GM12878 (cell line): ENCODE measurements at regions not wholly inside any gene's neighbourhood (a gene's known extent, or its start where the extent isn't known, plus 50 kb on each side); places are given as distances from the start of the nearest gene placed in this dataset.
A peak's percentile ranks its signal among the peaks of the same experiment; 100 is the strongest.

ENCODE experiments used
- ATAC-seq: fragments of 200-7000 bp; cut with Tn5 transposase; 3 replicates; pipeline ENCODE4 v1.9.1; 2020; ENCODE audit warnings: mild to moderate bottlenecking, moderate library complexity
- BruUV-seq: library from RNA; stranded (reverse); fragments of 400-500 nt; replicated peaks from 2 replicates; lab custom pipeline; 2021; lab: Mats Ljungman, UMichigan
- CTCF ChIA-PET: fragments of 300-600 bp; sonication (Branson Sonifier 250); formaldehyde crosslinking; extraction: SDS; loops from one replicate; lab custom pipeline; 2021; ENCODE audit warnings: inconsistent platforms; lab: Yijun Ruan, JAX
- POLR2A ChIA-PET: fragments of 350-600 bp; formaldehyde crosslinking; extraction: SDS; loops from one replicate; lab custom pipeline; 2021; ENCODE audit warnings: inconsistent platforms; lab: Charles Lee
- RAD21 ChIA-PET: fragments of 300-600 bp; sonication (Branson Sonifier 250); formaldehyde crosslinking; loops from one replicate; lab custom pipeline; 2023; ENCODE audit warnings: antibody characterized with exemption; ENCODE audit not compliant: unreplicated experiment; lab: Charles Lee
- SMC1A ChIA-PET: fragments of 300-600 bp; sonication (Branson Sonifier 250); formaldehyde crosslinking; loops from one replicate; lab custom pipeline; 2023; ENCODE audit not compliant: unreplicated experiment, uncharacterized antibody; lab: Charles Lee
- DNase-seq: peaks from one replicate; pipeline ENCODE4 v3.0.0-alpha.2; 2011; ENCODE audit warnings: low read depth, low spot score
- FAIRE-seq: peaks from 3 replicates; lab custom pipeline; 2011; peaks lifted over from hg19 to GRCh38; lab: Jason Lieb, UNC
- H2AFZ ChIP-seq: 2 replicates; pipeline ENCODE4 v1.6.0; 2011; ENCODE audit warnings: low read depth, low read length, control low read depth; ENCODE audit not compliant: control insufficient read depth
- H3K27ac ChIP-seq: 2 replicates; pipeline ENCODE4 v1.5.1; 2011; ENCODE audit warnings: control low read depth; ENCODE audit not compliant: control insufficient read depth, insufficient read depth
- H3K27me3 ChIP-seq, 2 experiments: replicated peaks in 1 of 2; 2 replicates each; pipeline versions ENCODE4 v1.6.0 to v1.6.1; 2011; ENCODE audit warnings: low read length in 1 of 2; ENCODE audit not compliant: control insufficient read depth in 2 of 2, insufficient read depth in 2 of 2
- H3K36me3 ChIP-seq, 2 experiments: 2 replicates each; pipeline ENCODE4 v1.5.1; 2011; ENCODE audit warnings: low read length in 1 of 2; ENCODE audit not compliant: control insufficient read depth in 2 of 2, insufficient read depth in 2 of 2
- H3K4me1 ChIP-seq: 2 replicates; pipeline ENCODE4 v1.6.1; 2011; ENCODE audit warnings: mild to moderate bottlenecking, low read length, moderate library complexity, mixed read lengths; ENCODE audit not compliant: control insufficient read depth, insufficient read depth
- H3K4me2 ChIP-seq: 2 replicates; pipeline ENCODE4 v1.6.0; 2011; ENCODE audit warnings: control low read depth; ENCODE audit not compliant: control insufficient read depth, insufficient read depth
- H3K4me3 ChIP-seq: fragments of 200-600 bp; sonication (generic); 2 replicates; pipeline ENCODE4 v1.5.1; 2016
- H3K79me2 ChIP-seq: 2 replicates; pipeline ENCODE4 v1.6.0; 2011; ENCODE audit warnings: low read length; ENCODE audit not compliant: control insufficient read depth, insufficient read depth
- H3K9ac ChIP-seq: 2 replicates; pipeline ENCODE4 v1.8.0; 2011; ENCODE audit warnings: low read length, control low read depth, mixed read lengths; ENCODE audit not compliant: control insufficient read depth, insufficient read depth
- H3K9me3 ChIP-seq: replicated peaks from 3 replicates; pipeline ENCODE4 v1.5.1; 2011; ENCODE audit warnings: mild to moderate bottlenecking, low read length; ENCODE audit not compliant: control insufficient read depth, insufficient read depth
- H4K20me1 ChIP-seq: 2 replicates; pipeline ENCODE4 v1.6.0; 2011; ENCODE audit not compliant: control insufficient read depth, insufficient read depth
- BCL3 ChIP-seq: IDR thresholded peaks from 2 replicates; pipeline ENCODE4 v1.6.1; 2011; ENCODE audit warnings: borderline replicate concordance, low read depth, mild to moderate bottlenecking, moderate library complexity, low read length; ENCODE audit not compliant: insufficient read depth, poor library complexity, severe bottlenecking
- ESRRA ChIP-seq: IDR thresholded peaks from 2 replicates; pipeline ENCODE4 v1.6.1; 2012; ENCODE audit warnings: mild to moderate bottlenecking, low read length, improper control_type of control experiment
- FOXM1 ChIP-seq: IDR thresholded peaks from 2 replicates; pipeline ENCODE4 v1.6.1; 2012; ENCODE audit warnings: low read depth, mild to moderate bottlenecking, inconsistent platforms, low read length, moderate library complexity
- JUND ChIP-seq: IDR thresholded peaks from 2 replicates; pipeline ENCODE4 v1.6.1; 2012; ENCODE audit warnings: low read depth, mild to moderate bottlenecking, low read length, improper control_type of control experiment, moderate library complexity
- LARP7 ChIP-seq: fragments of 450-650 bp; IDR thresholded peaks from 2 replicates; pipeline ENCODE4 v1.6.1; 2017; ENCODE audit warnings: mild to moderate bottlenecking
- NFIC ChIP-seq: IDR thresholded peaks from 2 replicates; pipeline ENCODE4 v1.6.1; 2012; ENCODE audit warnings: low read depth, mild to moderate bottlenecking, inconsistent platforms, low read length, moderate library complexity
- PBX3 ChIP-seq: IDR thresholded peaks from 2 replicates; pipeline ENCODE4 v1.6.1; 2011; ENCODE audit warnings: mild to moderate bottlenecking, low read depth, low read length, moderate library complexity; ENCODE audit not compliant: insufficient replicate concordance
- RUNX3 ChIP-seq: IDR thresholded peaks from 2 replicates; pipeline ENCODE4 v1.6.1; 2012; ENCODE audit warnings: low read length, inconsistent platforms
- SMAD1 ChIP-seq: fragments of 450-650 bp; IDR thresholded peaks from 2 replicates; pipeline ENCODE4 v1.6.1; 2018; ENCODE audit warnings: mild to moderate bottlenecking, low read depth; ENCODE audit not compliant: partially characterized antibody
- SUZ12 ChIP-seq: fragments of 200-600 bp; sonication (generic); IDR thresholded peaks from one replicate; pipeline ENCODE4 v1.6.1; 2018; ENCODE audit warnings: antibody characterized with exemption, mild to moderate bottlenecking; ENCODE audit not compliant: unreplicated experiment
- TAF1 ChIP-seq: IDR thresholded peaks from 2 replicates; pipeline ENCODE4 v1.6.1; 2011; ENCODE audit warnings: mild to moderate bottlenecking, low read depth, low read length, borderline replicate concordance
- USF1 ChIP-seq: IDR thresholded peaks from 2 replicates; pipeline ENCODE4 v1.6.1; 2011; ENCODE audit warnings: borderline replicate concordance, low read depth, mild to moderate bottlenecking, moderate library complexity, mixed read lengths, low read length; ENCODE audit not compliant: insufficient read depth; ENCODE audit errors: extremely low read length
- USF2 ChIP-seq: IDR thresholded peaks from 2 replicates; pipeline ENCODE4 v1.6.1; 2011; ENCODE audit warnings: low read depth, low read length, improper control_type of control experiment, borderline replicate concordance
- YBX1 ChIP-seq: fragments of 450-650 bp; IDR thresholded peaks from 2 replicates; pipeline ENCODE4 v1.6.1; 2016; ENCODE audit warnings: antibody characterized with exemption
- ZBTB33 ChIP-seq: fragments of 450-650 bp; IDR thresholded peaks from 2 replicates; pipeline ENCODE4 v1.6.1; 2017; ENCODE audit warnings: mild to moderate bottlenecking
- WGBS: methylation state at CpG from one replicate; pipeline ENCODE4 v1.1.6; 2016; ENCODE audit warnings: low lambda C conversion rate; ENCODE audit not compliant: insufficient replicate concordance, insufficient coverage; ENCODE audit errors: missing lambda C conversion rate; 5-methylcytosine and 5-hydroxymethylcytosine counted together
- in situ Hi-C: fragments of 300-500 bp; cut with MboI; formaldehyde crosslinking; loops from 9 replicates; pipeline ENCODE4 v1.14.3; 2018; ENCODE audit warnings: mixed read lengths
- intact Hi-C: fragments of 100-400 bp; cut with micrococcal nuclease; formaldehyde crosslinking; loops from one replicate; pipeline ENCODE4 v1.14.2; 2022; ENCODE audit not compliant: unreplicated experiment

- ChIA-PET CTCF (interaction anchor here (1.2 to 6.1 kb wide), 5 partner anchors 13 to 280 kb away, joined by 3 to 35 read pairs (median 10); no protein-coding TSS in a partner anchor), SMC1A (interaction anchor here (0.9 to 14.3 kb wide), 13 partner anchors 9 to 96 kb away, joined by 3 to 246 read pairs (median 6); no protein-coding TSS in a partner anchor), POLR2A (interaction anchor here (1.4 to 4.7 kb wide), 3 partner anchors 15 to 22 kb away, joined by 3 to 39 read pairs (median 6); no protein-coding TSS in a partner anchor), RAD21 (interaction anchor here (1.1 to 5.0 kb wide), 3 partner anchors 8 to 105 kb away, joined by 3 to 44 read pairs (median 41); no protein-coding TSS in a partner anchor)
- Histone ChIP-seq H3K4me3 (no peak overlapping the region), H3K4me1 (peaks cover 47% of the 10 kb centered on the region), H3K27me3 (no peaks in the 10 kb centered on the region), H2AFZ (no peak overlapping the region), H3K9ac (no peak overlapping the region), H4K20me1 (no peaks in the 10 kb centered on the region), H3K36me3 (no peaks in the 10 kb centered on the region), H3K79me2 (no peaks in the 10 kb centered on the region), H3K9me3 (peaks cover 8% of the 10 kb centered on the region), H3K27ac (peak overlapping the region; percentile 40; the same call in 1 of the 2 replicates), H3K4me2 (no peak overlapping the region)
- no peak for DNase-seq
- no peak for ATAC-seq
- FAIRE-seq: no peak
- intact Hi-C loops: no loop called here
- WGBS: 78% methylated on average over 3 of the region's 3 CpGs
- no TSS peak for BruUV-seq
- in situ Hi-C loops: no loop called here
- TF ChIP-seq YBX1 (no peak), USF2 (no peak), PBX3 (no peak), RUNX3 (no peak), USF1 (no peak), SUZ12 (no peak), BCL3 (no peak), JUND (no peak), ZBTB33 (no peak), NFIC (no peak), TAF1 (no peak), LARP7 (no peak), FOXM1 (no peak), SMAD1 (no peak), ESRRA (no peak)
Observed at GRCh38 chr2:37551783-37552182, 119.7 kb downstream of the CDC42EP3 start.
